Endodermal cell (in vitro differentiated cells): ENCODE measurements at regions not wholly inside any gene's neighbourhood (a gene's known extent, or its start where the extent isn't known, plus 50 kb on each side); places are given as distances from the start of the nearest gene placed in this dataset.

ENCODE experiments used
- DNase-seq: peaks from one replicate; pipeline ENCODE4 v3.0.0-alpha.2; 2017
- H3K27ac ChIP-seq: 2 replicates; pipeline ENCODE4 v1.5.1; 2013; ENCODE audit warnings: mild to moderate bottlenecking, low read depth, low read length, moderate library complexity
- H3K27me3 ChIP-seq: 2 replicates; pipeline ENCODE4 v1.6.1; 2013; ENCODE audit warnings: mild to moderate bottlenecking, low read length, moderate library complexity; ENCODE audit not compliant: insufficient read depth, control insufficient read depth, poor library complexity, severe bottlenecking
- H3K36me3 ChIP-seq: 2 replicates; pipeline ENCODE4 v1.7.0; 2013; ENCODE audit warnings: mild to moderate bottlenecking, low read length, moderate library complexity; ENCODE audit not compliant: control insufficient read depth, insufficient read depth
- H3K4me1 ChIP-seq: one replicate; pipeline ENCODE4 v1.7.0; 2013; ENCODE audit warnings: low read length; ENCODE audit not compliant: control insufficient read depth, insufficient read depth
- H3K4me3 ChIP-seq: 2 replicates; pipeline ENCODE4 v1.5.1; 2013; ENCODE audit warnings: mild to moderate bottlenecking, low read length, moderate library complexity
- H3K9ac ChIP-seq: 2 replicates; pipeline ENCODE4 v1.6.1; 2013; ENCODE audit warnings: mild to moderate bottlenecking, low read length, moderate library complexity; ENCODE audit not compliant: poor library complexity, severe bottlenecking; ENCODE audit errors: extremely low read depth
- H3K9me3 ChIP-seq: 2 replicates; pipeline ENCODE4 v1.6.1; 2013; ENCODE audit warnings: mild to moderate bottlenecking, low read length, moderate library complexity; ENCODE audit not compliant: control insufficient read depth
- H3K27ac Mint-ChIP-seq: 2 replicates; pipeline ENCODE4 v1.8.0; 2020; ENCODE audit warnings: mixed read lengths
- H3K27me3 Mint-ChIP-seq: 2 replicates; pipeline ENCODE4 v1.8.0; 2021; ENCODE audit warnings: mild to moderate bottlenecking, mixed read lengths; ENCODE audit not compliant: insufficient read depth
- H3K36me3 Mint-ChIP-seq: 2 replicates; pipeline ENCODE4 v1.8.0; 2020; ENCODE audit warnings: low read depth, mixed read lengths
- H3K4me1 Mint-ChIP-seq: 2 replicates; pipeline ENCODE4 v1.8.0; 2020; ENCODE audit warnings: mixed read lengths
- H3K4me3 Mint-ChIP-seq: 2 replicates; pipeline ENCODE4 v1.8.0; 2020; ENCODE audit warnings: mild to moderate bottlenecking, moderate library complexity, mixed read lengths
- H3K9me3 Mint-ChIP-seq: 2 replicates; pipeline ENCODE4 v1.8.0; 2020; ENCODE audit warnings: mild to moderate bottlenecking, mixed read lengths
- WGBS, 2 experiments: methylation state at CpG; one replicate each; pipeline versions ENCODE4 v1.1.5 to v1.1.7; 2013; ENCODE audit warnings: missing lambda C conversion rate in 2 of 2, mixed read lengths in 1 of 2; ENCODE audit not compliant: insufficient coverage in 1 of 2, insufficient read length in 1 of 2; 5-methylcytosine and 5-hydroxymethylcytosine counted together
- TF ChIP-seq, protein P1 (sequence below): fragments of 200-600 bp; sonication (generic); conservative IDR thresholded peaks from 2 replicates; pipeline ENCODE4 v1.5.0; 2021; ENCODE audit warnings: antibody characterized with exemption, mild to moderate bottlenecking

DNA sequence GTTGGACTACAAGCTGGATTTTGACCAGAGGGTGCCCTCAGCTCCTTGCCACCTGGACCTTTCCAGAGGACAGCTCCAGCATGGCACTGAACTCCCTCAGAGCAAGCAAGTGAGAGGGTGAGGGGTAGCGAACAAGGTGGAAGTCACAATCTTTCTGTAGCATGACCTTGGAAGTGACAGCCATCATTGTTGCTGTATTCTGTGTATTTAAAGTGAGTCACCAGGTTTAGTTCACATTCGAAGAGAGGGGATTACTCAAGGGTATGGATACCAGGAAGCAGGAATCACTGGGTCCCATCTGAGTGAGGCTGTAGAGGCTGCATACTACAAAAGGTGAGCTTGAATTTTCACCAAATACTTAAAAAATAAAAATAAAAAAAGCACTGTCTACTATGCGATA, 280.0 kb upstream of the SPTLC3 start:
- DNase-seq = no peak
- Histone ChIP-seq H3K4me1 (peaks cover 3% of the 10 kb centered on the region), H3K4me3 (no peak overlapping the region), H3K27me3 (no peaks in the 10 kb centered on the region), H3K27ac (no peak overlapping the region), H3K36me3 (no peaks in the 10 kb centered on the region), H3K9ac (no peak overlapping the region), H3K9me3 (no peaks in the 10 kb centered on the region)
- peaks cover 11% of the 10 kb centered on the region for H3K4me1 Mint-ChIP-seq
- no peaks in the 10 kb centered on the region for H3K36me3 Mint-ChIP-seq
- H3K9me3 Mint-ChIP-seq = no peaks in the 10 kb centered on the region
- no peak overlapping the region for H3K4me3 Mint-ChIP-seq
- WGBS, 2 experiments = 83 to 88% methylated on average over 2 of the region's 3 CpGs
- H3K27me3 Mint-ChIP-seq = no peaks in the 10 kb centered on the region
- TF ChIP-seq, protein P1, sequence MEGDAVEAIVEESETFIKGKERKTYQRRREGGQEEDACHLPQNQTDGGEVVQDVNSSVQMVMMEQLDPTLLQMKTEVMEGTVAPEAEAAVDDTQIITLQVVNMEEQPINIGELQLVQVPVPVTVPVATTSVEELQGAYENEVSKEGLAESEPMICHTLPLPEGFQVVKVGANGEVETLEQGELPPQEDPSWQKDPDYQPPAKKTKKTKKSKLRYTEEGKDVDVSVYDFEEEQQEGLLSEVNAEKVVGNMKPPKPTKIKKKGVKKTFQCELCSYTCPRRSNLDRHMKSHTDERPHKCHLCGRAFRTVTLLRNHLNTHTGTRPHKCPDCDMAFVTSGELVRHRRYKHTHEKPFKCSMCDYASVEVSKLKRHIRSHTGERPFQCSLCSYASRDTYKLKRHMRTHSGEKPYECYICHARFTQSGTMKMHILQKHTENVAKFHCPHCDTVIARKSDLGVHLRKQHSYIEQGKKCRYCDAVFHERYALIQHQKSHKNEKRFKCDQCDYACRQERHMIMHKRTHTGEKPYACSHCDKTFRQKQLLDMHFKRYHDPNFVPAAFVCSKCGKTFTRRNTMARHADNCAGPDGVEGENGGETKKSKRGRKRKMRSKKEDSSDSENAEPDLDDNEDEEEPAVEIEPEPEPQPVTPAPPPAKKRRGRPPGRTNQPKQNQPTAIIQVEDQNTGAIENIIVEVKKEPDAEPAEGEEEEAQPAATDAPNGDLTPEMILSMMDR = no peak
- peak overlapping the region; percentile 72 for H3K27ac Mint-ChIP-seq

DNA sequence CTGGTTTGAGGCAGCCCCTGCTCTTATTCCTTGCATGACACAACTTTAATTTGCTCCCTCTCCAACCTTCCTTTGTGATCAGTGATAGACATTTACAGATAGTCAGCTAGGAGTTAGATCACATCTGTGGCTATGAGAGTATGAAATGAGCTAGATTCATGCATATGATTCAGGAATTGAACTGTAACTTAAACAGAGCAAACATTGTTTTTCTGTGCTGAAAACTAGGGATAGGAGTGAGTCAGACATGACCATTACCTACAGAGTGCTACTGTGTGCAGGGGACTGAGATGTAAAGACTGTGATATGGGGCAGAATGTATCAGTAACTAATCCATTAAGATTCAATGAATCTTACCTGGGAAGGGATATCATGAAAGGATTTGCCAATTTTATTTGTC, 279.4 kb upstream of the SPTLC3 start:
- Histone ChIP-seq H3K4me3 (no peak overlapping the region), H3K27ac (no peak overlapping the region), H3K27me3 (no peaks in the 10 kb centered on the region), H3K9me3 (no peaks in the 10 kb centered on the region), H3K36me3 (no peaks in the 10 kb centered on the region), H3K4me1 (peaks cover 3% of the 10 kb centered on the region), H3K9ac (no peak overlapping the region)
- H3K4me1 Mint-ChIP-seq = peaks cover 11% of the 10 kb centered on the region
- no peaks in the 10 kb centered on the region for H3K36me3 Mint-ChIP-seq
- DNase-seq = no peak
- TF ChIP-seq, protein P1 = no peak
- no peaks in the 10 kb centered on the region for H3K27me3 Mint-ChIP-seq
- H3K9me3 Mint-ChIP-seq = no peaks in the 10 kb centered on the region
- H3K4me3 Mint-ChIP-seq = no peak overlapping the region
- H3K27ac Mint-ChIP-seq = no peak overlapping the region

DNA sequence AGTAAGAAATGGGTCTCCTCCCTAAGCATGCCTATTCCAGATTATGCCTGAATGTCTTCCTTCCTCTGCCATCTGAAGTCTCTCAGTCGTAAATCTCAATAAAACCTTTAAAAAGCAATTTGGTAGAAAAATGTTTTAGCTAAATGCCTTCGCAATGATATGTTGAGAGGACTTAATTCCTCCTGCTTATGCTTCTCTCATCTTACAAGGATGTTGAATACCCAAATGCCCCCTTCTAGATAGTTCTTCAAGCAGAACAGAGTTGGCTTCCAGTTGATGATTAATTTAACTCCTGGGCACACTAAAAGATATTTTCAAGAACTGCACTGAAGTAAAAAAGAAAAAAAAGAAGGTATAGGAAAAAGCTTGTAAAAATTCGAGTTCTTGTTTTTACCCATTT, 275.0 kb upstream of the SPTLC3 start:
- no peaks in the 10 kb centered on the region for H3K27me3 Mint-ChIP-seq
- whole genome bisulfite sequencing, 2 experiments = 75 to 92% methylated on average over 2 of the region's 3 CpGs
- no peak overlapping the region for H3K4me3 Mint-ChIP-seq

More for the DNA sequence above, 275.0 kb upstream of the SPTLC3 start:
- no peak for DNase-seq
- Mint-ChIP-seq H3K4me1 (peaks cover under 1% of the 10 kb centered on the region), H3K27ac (no peak overlapping the region), H3K36me3 (no peaks in the 10 kb centered on the region), H3K9me3 (no peaks in the 10 kb centered on the region)
- Histone ChIP-seq H3K4me1 (no peaks in the 10 kb centered on the region), H3K36me3 (no peaks in the 10 kb centered on the region), H3K9me3 (no peaks in the 10 kb centered on the region), H3K27me3 (no peaks in the 10 kb centered on the region), H3K9ac (no peak overlapping the region), H3K27ac (no peak overlapping the region), H3K4me3 (no peak overlapping the region)
- TF ChIP-seq, protein P1 = no peak
